K562 (cell line): ENCODE measurements at regions not wholly inside any gene's neighbourhood (a gene's known extent, or its start where the extent isn't known, plus 50 kb on each side); places are given as distances from the start of the nearest gene placed in this dataset.

Experiments
- CTCF ChIP-seq, 3 experiments: IDR thresholded peaks in 2 of 3; conservative IDR thresholded peaks in 1 of 3; 2 replicates each; pipeline ENCODE4 v1.5.1; 2011 to 2012; ENCODE audit warnings: low read length in 3 of 3, mild to moderate bottlenecking in 3 of 3, control low read depth in 2 of 3, improper control_type of control experiment in 1 of 3, inconsistent platforms in 1 of 3, low read depth in 1 of 3, mixed read lengths in 1 of 3, moderate library complexity in 1 of 3; ENCODE audit not compliant: insufficient read depth in 2 of 3
- EGR1 ChIP-seq: fragments of 450-650 bp; conservative IDR thresholded peaks from 2 replicates; pipeline ENCODE4 v1.6.1; 2017; ENCODE audit warnings: mild to moderate bottlenecking
- FOS ChIP-seq: IDR thresholded peaks from 3 replicates; pipeline ENCODE4 v1.6.1; 2011; ENCODE audit not compliant: insufficient read length; ENCODE audit errors: extremely low read depth
- GTF2F1 ChIP-seq: IDR thresholded peaks from 2 replicates; pipeline ENCODE4 v1.6.1; 2011; ENCODE audit warnings: low read depth, low read length, improper control_type of control experiment
- HNRNPH1 ChIP-seq: fragments of 200-400 bp; formaldehyde crosslinking; optimal IDR thresholded peaks from 2 replicates; pipeline ENCODE3; 2017; ENCODE audit warnings: low read depth, mild to moderate bottlenecking, low read length, moderate library complexity
- MAFF ChIP-seq: IDR thresholded peaks from 2 replicates; pipeline ENCODE4 v1.6.1; 2012; ENCODE audit warnings: low read length, improper control_type of control experiment
- MYC ChIP-seq, 2 experiments: fragments of 250-450 bp in 1 of 2; sonication (Bioruptor Pico) in 1 of 2; IDR thresholded peaks; 2 replicates each; pipeline versions ENCODE4 v1.5.1 to v1.6.1; 2012 to 2021; ENCODE audit warnings: low read depth in 2 of 2, borderline replicate concordance in 1 of 2, improper control_type of control experiment in 1 of 2, low read length in 1 of 2, mild to moderate bottlenecking in 1 of 2, moderate library complexity in 1 of 2
- NCOA4 ChIP-seq: fragments of 450-650 bp; IDR thresholded peaks from 2 replicates; pipeline ENCODE4 v1.6.1; 2018; ENCODE audit warnings: mild to moderate bottlenecking; ENCODE audit not compliant: partially characterized antibody
- NCOA6 ChIP-seq: fragments of 450-650 bp; IDR thresholded peaks from 2 replicates; pipeline ENCODE4 v1.6.1; 2017; ENCODE audit warnings: mild to moderate bottlenecking
- POLR2AphosphoS5 ChIP-seq: IDR thresholded peaks from 2 replicates; pipeline ENCODE4 v1.6.1; 2011; ENCODE audit warnings: mild to moderate bottlenecking, low read depth, low read length, moderate library complexity; ENCODE audit not compliant: control insufficient read depth, insufficient read depth
- SREBF2 ChIP-seq: sonication (generic); formaldehyde crosslinking; IDR thresholded peaks from 2 replicates; pipeline ENCODE4 v1.4.0; 2020; ENCODE audit warnings: mild to moderate bottlenecking, missing genetic modification reagents
- ZKSCAN1 ChIP-seq: fragments of 150-350 bp; IDR thresholded peaks from 2 replicates; pipeline ENCODE4 v1.6.1; 2016; ENCODE audit warnings: low read depth, low read length
- ZNF311 ChIP-seq: fragments of 250-450 bp; sonication (Bioruptor Pico); IDR thresholded peaks from 2 replicates; pipeline ENCODE4 v1.4.0; 2020; ENCODE audit warnings: mild to moderate bottlenecking, moderate library complexity
- ZNF699 ChIP-seq: fragments of 250-450 bp; sonication (Bioruptor Pico); IDR thresholded peaks from 2 replicates; pipeline ENCODE4 v1.8.0; 2021; ENCODE audit warnings: mild to moderate bottlenecking, moderate library complexity; ENCODE audit not compliant: insufficient replicate concordance

- TF ChIP-seq FOS (no peak), ZNF311 (no peak), POLR2AphosphoS5 (no peak), CTCF (IDR thresholded peaks at IDR 0.05 in 2 of 3, conservative IDR thresholded peaks at IDR 0.05 in 1 of 3; ENCODE audit: insufficient read depth in 2 of 3, low read depth in 1 of 3, low read length in 3 of 3) (no peak), HNRNPH1 (no peak), ZKSCAN1 (no peak), EGR1 (no peak), MAFF (no peak), GTF2F1 (no peak), MYC (IDR thresholded peaks at IDR 0.05; ENCODE audit: low read depth, low read length) (no peak), MYC (CRISPR knock-in tag; IDR thresholded peaks at IDR 0.05; ENCODE audit: borderline replicate concordance, low read depth) (no peak), NCOA4 (no peak), NCOA6 (no peak), SREBF2 (CRISPR knock-in tag) (no peak), ZNF699 (CRISPR knock-in tag) (no peak)
Observed at GRCh38 chr18:2191180-2191790, 380.0 kb downstream of the METTL4 start.
